ENCODE measurements at regions not wholly inside any gene's neighbourhood (a gene's known extent, or its start where the extent isn't known, plus 50 kb on each side); places are given as distances from the start of the nearest gene placed in this dataset.
A peak's percentile ranks its signal among the peaks of the same experiment; 100 is the strongest.
"Not testable (repeated sequence)": the region's sequence is repeated elsewhere in the genome, so short reads cannot be mapped to it uniquely, and the experiment has no call there.

- no peak for DNase-seq
Measured at GRCh38 chr16:14384745-14385144, 245.3 kb downstream of the PARN start.

GRCh38 chr16:14383844-14384243 is 246.2 kb downstream of the PARN start:
- not testable (repeated sequence) for DNase-seq

- DNase-seq: no peak
Measured at GRCh38 chr16:14378689-14379467, 251.2 kb downstream of the PARN start.

- DNase-seq: no peak
Measured at GRCh38 chr16:14378131-14378551, 251.9 kb downstream of the PARN start.

- DNase-seq: no peak
Measured at GRCh38 chr16:14377326-14377725, 252.7 kb downstream of the PARN start.

GRCh38 chr16:14375132-14375491 is 254.9 kb downstream of the PARN start:
- no peak for DNase-seq

- no peak for DNase-seq
Measured at GRCh38 chr16:14374451-14375131, 255.5 kb downstream of the PARN start.

- DNase-seq: no peak
Measured at GRCh38 chr16:14373896-14374295, 256.2 kb downstream of the PARN start.

- DNase-seq: no peak
Measured at GRCh38 chr16:14373406-14373805, 256.7 kb downstream of the PARN start.

- peak in 1 of 2 experiments; percentile 60 for DNase-seq
Measured at GRCh38 chr16:14372471-14372870, 257.6 kb downstream of the PARN start.

- DNase-seq: no peak
Measured at GRCh38 chr16:14371778-14372431, 258.2 kb downstream of the PARN start.

- no peak for DNase-seq
Measured at GRCh38 chr16:14370736-14371234, 259.3 kb downstream of the PARN start.

GRCh38 chr16:14369734-14370598 is 260.1 kb downstream of the PARN start:
- no peak for DNase-seq

- DNase-seq: no peak
Measured at GRCh38 chr16:14368399-14368798, 261.7 kb downstream of the PARN start.

GRCh38 chr16:14366974-14367707 is 262.9 kb downstream of the PARN start:
- DNase-seq: no peak

GRCh38 chr16:14366447-14366846 is 263.6 kb downstream of the PARN start:
- DNase-seq: no peak

GRCh38 chr16:14365200-14365851 is 264.7 kb downstream of the PARN start:
- no peak for DNase-seq

- DNase-seq: no peak
Measured at GRCh38 chr16:14364386-14365199, 265.5 kb downstream of the PARN start.

GRCh38 chr16:14364112-14364385 is 266.0 kb downstream of the PARN start:
- no peak for DNase-seq

- no peak for DNase-seq
Measured at GRCh38 chr16:14362774-14363371, 267.2 kb downstream of the PARN start.
